Parathyroid adenoma (tissue), 2 donors: ENCODE measurements at regions not wholly inside any gene's neighbourhood (a gene's known extent, or its start where the extent isn't known, plus 50 kb on each side); places are given as distances from the start of the nearest gene placed in this dataset.

Source experiments
- H2AFZ ChIP-seq: fragments of 300-600 bp; sonication (generic); one replicate; pipeline ENCODE4 v1.7.0; 2017; ENCODE audit warnings: antibody characterized with exemption, mild to moderate bottlenecking
- H3K27ac ChIP-seq: fragments of 300-600 bp; sonication (generic); one replicate; pipeline ENCODE4 v1.7.0; 2017
- H3K27me3 ChIP-seq: fragments of 300-600 bp; sonication (generic); one replicate; pipeline ENCODE4 v1.7.0; 2017; ENCODE audit warnings: low read length; ENCODE audit not compliant: control insufficient read depth, insufficient read depth
- H3K36me3 ChIP-seq: fragments of 300-600 bp; sonication (generic); one replicate; pipeline ENCODE4 v1.7.0; 2017; ENCODE audit warnings: low read length; ENCODE audit not compliant: control insufficient read depth, insufficient read depth
- H3K4me1 ChIP-seq: fragments of 300-600 bp; sonication (generic); one replicate; pipeline ENCODE4 v1.7.0; 2017; ENCODE audit warnings: control low read depth
- H3K4me2 ChIP-seq: fragments of 300-600 bp; sonication (generic); one replicate; pipeline ENCODE4 v1.7.0; 2017; ENCODE audit warnings: low read length
- H3K4me3 ChIP-seq: fragments of 300-600 bp; sonication (generic); one replicate; pipeline ENCODE4 v1.7.0; 2017; ENCODE audit warnings: low read depth, low read length
- H3K79me2 ChIP-seq: fragments of 300-600 bp; sonication (generic); one replicate; pipeline ENCODE4 v1.7.0; 2017; ENCODE audit warnings: control low read depth
- H3K9ac ChIP-seq: fragments of 300-600 bp; sonication (generic); one replicate; pipeline ENCODE4 v1.7.0; 2017; ENCODE audit warnings: mild to moderate bottlenecking
- H3K9me3 ChIP-seq: fragments of 300-600 bp; sonication (generic); one replicate; pipeline ENCODE4 v1.7.0; 2017; ENCODE audit warnings: low read length; ENCODE audit not compliant: control insufficient read depth
- CTCF ChIP-seq: fragments of 300-600 bp; sonication (generic); IDR thresholded peaks from one replicate; pipeline ENCODE4 v1.7.0; 2017; ENCODE audit warnings: antibody characterized with exemption, mild to moderate bottlenecking
- donor health status: primary hyperparathyroidism.

- no peak for TF ChIP-seq CTCF
- H3K9me3 ChIP-seq, result no peaks in the 10 kb centered on the region
Observed at GRCh38 chr4:30437316-30437715, 282.9 kb upstream of the PCDH7 start.

GRCh38 chr4:30443289-30443688, 276.9 kb upstream of the PCDH7 start:
- no peaks in the 10 kb centered on the region for H3K4me1 ChIP-seq
- no peaks in the 10 kb centered on the region for H3K36me3 ChIP-seq
- H3K4me3 ChIP-seq, result no peak overlapping the region
- TF ChIP-seq CTCF, result no peak
- no peak overlapping the region for H3K27ac ChIP-seq
- no peaks in the 10 kb centered on the region for H3K79me2 ChIP-seq
- H3K9ac ChIP-seq, result no peak overlapping the region
- no peaks in the 10 kb centered on the region for H3K27me3 ChIP-seq
- H3K4me2 ChIP-seq, result no peak overlapping the region
- H3K9me3 ChIP-seq, result no peaks in the 10 kb centered on the region
- no peak overlapping the region for H2AFZ ChIP-seq

More at GRCh38 chr4:30437316-30437715, 282.9 kb upstream of the PCDH7 start:
- H3K4me2 ChIP-seq, result no peak overlapping the region
- H3K4me1 ChIP-seq, result no peaks in the 10 kb centered on the region
- no peak overlapping the region for H2AFZ ChIP-seq
- H3K36me3 ChIP-seq, result no peaks in the 10 kb centered on the region
- no peaks in the 10 kb centered on the region for H3K79me2 ChIP-seq
- H3K27me3 ChIP-seq, result no peaks in the 10 kb centered on the region
- no peak overlapping the region for H3K9ac ChIP-seq
- H3K4me3 ChIP-seq, result no peak overlapping the region
- H3K27ac ChIP-seq, result no peak overlapping the region

GRCh38 chr4:30450474-30450873, 269.7 kb upstream of the PCDH7 start:
- H3K27ac ChIP-seq, result no peak overlapping the region
- H2AFZ ChIP-seq, result no peak overlapping the region
- no peaks in the 10 kb centered on the region for H3K36me3 ChIP-seq
- H3K4me1 ChIP-seq, result no peaks in the 10 kb centered on the region
- TF ChIP-seq CTCF, result no peak
- H3K4me2 ChIP-seq, result no peak overlapping the region
- H3K9ac ChIP-seq, result no peak overlapping the region
- H3K27me3 ChIP-seq, result no peaks in the 10 kb centered on the region
- no peak overlapping the region for H3K4me3 ChIP-seq
- H3K9me3 ChIP-seq, result no peaks in the 10 kb centered on the region
- no peaks in the 10 kb centered on the region for H3K79me2 ChIP-seq

GRCh38 chr4:30454504-30454903, 265.7 kb upstream of the PCDH7 start:
- Histone ChIP-seq H3K27ac (no peak overlapping the region), H3K36me3 (no peaks in the 10 kb centered on the region), H3K9ac (no peak overlapping the region), H3K9me3 (no peaks in the 10 kb centered on the region), H3K4me1 (no peaks in the 10 kb centered on the region), H3K4me2 (no peak overlapping the region), H3K27me3 (no peaks in the 10 kb centered on the region), H3K79me2 (no peaks in the 10 kb centered on the region), H3K4me3 (no peak overlapping the region), H2AFZ (no peak overlapping the region)
- no peak for TF ChIP-seq CTCF

- Histone ChIP-seq H3K27ac (no peak overlapping the region), H3K9ac (no peak overlapping the region), H3K27me3 (no peaks in the 10 kb centered on the region), H3K36me3 (no peaks in the 10 kb centered on the region), H3K9me3 (no peaks in the 10 kb centered on the region), H3K4me1 (no peaks in the 10 kb centered on the region), H2AFZ (no peak overlapping the region), H3K79me2 (no peaks in the 10 kb centered on the region), H3K4me3 (no peak overlapping the region), H3K4me2 (no peak overlapping the region)
- no peak for TF ChIP-seq CTCF
Observed at GRCh38 chr4:30456716-30457115, 263.5 kb upstream of the PCDH7 start.
